ENCODE measurements at regions not wholly inside any gene's neighbourhood (a gene's known extent, or its start where the extent isn't known, plus 50 kb on each side); places are given as distances from the start of the nearest gene placed in this dataset.

DNA sequence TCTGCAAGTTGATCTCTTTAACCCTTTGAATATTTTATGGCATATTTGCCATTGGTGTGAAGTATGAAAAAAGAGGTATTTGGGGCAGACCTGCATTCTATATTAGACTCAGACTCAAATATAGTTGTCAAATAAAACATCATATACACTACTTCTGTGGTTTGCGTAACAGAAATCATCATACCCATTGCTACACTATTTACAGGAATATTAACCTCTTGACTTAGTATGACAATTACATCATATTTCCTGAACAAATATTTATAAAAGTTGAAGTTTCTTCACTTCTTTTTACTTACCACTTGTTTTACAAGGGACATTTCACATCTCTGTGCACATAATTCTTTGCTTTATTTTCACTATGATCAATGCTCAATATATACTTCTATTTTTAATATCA, 206.0 kb downstream of the HAO1 start:
- no peaks in the 10 kb centered on the region for H3K9me3 ChIP-seq
- no peaks in the 10 kb centered on the region for H3K4me1 ChIP-seq
- intact Hi-C loops (cut with DNase I; ENCODE audit: low total_unique reads), result no loop called here
- no peak for TF ChIP-seq POLR2A (IDR thresholded peaks at IDR 0.05)
- TF ChIP-seq, protein P1, sequence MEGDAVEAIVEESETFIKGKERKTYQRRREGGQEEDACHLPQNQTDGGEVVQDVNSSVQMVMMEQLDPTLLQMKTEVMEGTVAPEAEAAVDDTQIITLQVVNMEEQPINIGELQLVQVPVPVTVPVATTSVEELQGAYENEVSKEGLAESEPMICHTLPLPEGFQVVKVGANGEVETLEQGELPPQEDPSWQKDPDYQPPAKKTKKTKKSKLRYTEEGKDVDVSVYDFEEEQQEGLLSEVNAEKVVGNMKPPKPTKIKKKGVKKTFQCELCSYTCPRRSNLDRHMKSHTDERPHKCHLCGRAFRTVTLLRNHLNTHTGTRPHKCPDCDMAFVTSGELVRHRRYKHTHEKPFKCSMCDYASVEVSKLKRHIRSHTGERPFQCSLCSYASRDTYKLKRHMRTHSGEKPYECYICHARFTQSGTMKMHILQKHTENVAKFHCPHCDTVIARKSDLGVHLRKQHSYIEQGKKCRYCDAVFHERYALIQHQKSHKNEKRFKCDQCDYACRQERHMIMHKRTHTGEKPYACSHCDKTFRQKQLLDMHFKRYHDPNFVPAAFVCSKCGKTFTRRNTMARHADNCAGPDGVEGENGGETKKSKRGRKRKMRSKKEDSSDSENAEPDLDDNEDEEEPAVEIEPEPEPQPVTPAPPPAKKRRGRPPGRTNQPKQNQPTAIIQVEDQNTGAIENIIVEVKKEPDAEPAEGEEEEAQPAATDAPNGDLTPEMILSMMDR (IDR thresholded peaks at IDR 0.05), result no peak
- H3K27me3 ChIP-seq, result no peaks in the 10 kb centered on the region
- DNase-seq, result no peak
- no peak overlapping the region for H3K27ac ChIP-seq
- H3K4me3 ChIP-seq, result no peak overlapping the region
- no peaks in the 10 kb centered on the region for H3K36me3 ChIP-seq

DNA sequence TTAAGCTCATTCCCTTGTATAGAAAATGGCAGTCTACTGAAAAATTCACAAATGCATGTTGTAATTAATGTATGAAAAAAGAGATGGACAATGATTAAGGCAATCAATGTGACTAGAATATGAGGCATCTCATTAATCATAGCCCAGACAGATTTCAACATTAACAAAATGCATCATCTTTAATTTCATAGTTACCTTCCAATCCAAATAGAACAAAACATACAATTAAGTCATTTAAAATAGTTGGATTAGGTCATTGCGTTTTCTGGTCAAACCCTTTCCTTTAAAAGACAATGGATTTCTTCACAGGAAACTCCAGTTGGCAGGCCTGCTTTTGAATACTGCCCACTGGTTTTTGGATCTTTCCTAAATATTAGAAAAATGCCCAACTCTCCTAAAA, 203.9 kb downstream of the HAO1 start:
- Histone ChIP-seq H3K27ac (no peak overlapping the region), H3K9me3 (no peaks in the 10 kb centered on the region), H3K27me3 (no peaks in the 10 kb centered on the region), H3K36me3 (no peaks in the 10 kb centered on the region), H3K4me1 (no peaks in the 10 kb centered on the region), H3K4me3 (no peak overlapping the region)
- DNase-seq, result no peak
- intact Hi-C loops (cut with DNase I; ENCODE audit: low total_unique reads), result no loop called here
- TF ChIP-seq POLR2A (IDR thresholded peaks at IDR 0.05), result no peak
- TF ChIP-seq, protein P1 (IDR thresholded peaks at IDR 0.05), result no peak

DNA sequence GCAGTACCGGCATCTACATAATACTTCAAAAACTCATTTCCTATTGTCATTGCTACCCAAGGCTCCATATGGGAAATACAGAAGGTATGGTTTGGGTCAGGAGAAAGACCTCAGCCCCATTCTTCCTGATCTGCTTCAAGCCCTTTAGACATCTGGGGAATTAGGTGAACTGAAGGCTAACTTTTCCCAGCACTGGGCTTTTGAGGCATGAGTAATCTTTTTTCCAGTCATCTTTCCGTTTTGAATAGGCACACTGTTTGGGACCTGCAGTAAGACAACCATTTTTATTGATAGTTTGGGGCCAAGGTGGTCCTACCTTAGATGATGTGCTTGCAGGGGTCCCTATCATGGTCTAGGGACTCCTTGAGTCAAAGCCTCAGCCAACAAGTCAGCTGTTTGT, 198.4 kb downstream of the HAO1 start:
- no peaks in the 10 kb centered on the region for H3K4me1 ChIP-seq
- TF ChIP-seq POLR2A (IDR thresholded peaks at IDR 0.05), result no peak
- TF ChIP-seq, protein P1 (IDR thresholded peaks at IDR 0.05), result no peak
- intact Hi-C loops (cut with DNase I; ENCODE audit: low total_unique reads), result no loop called here
- DNase-seq, result no peak
- H3K36me3 ChIP-seq, result no peaks in the 10 kb centered on the region
- no peak overlapping the region for H3K27ac ChIP-seq
- no peaks in the 10 kb centered on the region for H3K9me3 ChIP-seq
- no peaks in the 10 kb centered on the region for H3K27me3 ChIP-seq
- no peak overlapping the region for H3K4me3 ChIP-seq

DNA sequence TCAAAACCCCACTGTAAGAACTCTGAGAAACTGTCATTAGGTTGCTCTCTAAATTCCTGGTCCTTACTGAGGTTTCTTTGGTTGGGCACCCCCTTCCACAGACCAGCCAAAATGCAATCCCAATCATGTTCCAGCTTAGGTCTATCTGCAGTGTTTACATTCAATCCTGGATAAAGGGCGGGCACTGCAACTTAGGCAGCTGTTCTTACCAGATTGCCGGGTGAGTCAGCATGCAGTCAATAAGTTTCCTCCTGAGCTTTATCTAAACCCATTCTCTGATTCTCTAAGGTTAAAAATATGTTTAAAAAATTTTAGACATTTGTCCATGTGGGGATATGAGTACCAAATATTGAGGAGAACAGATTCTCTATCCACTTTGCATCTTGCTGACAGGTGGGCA, 197.8 kb downstream of the HAO1 start:
- Histone ChIP-seq H3K27me3 (no peaks in the 10 kb centered on the region), H3K4me3 (no peak overlapping the region), H3K4me1 (no peaks in the 10 kb centered on the region), H3K36me3 (no peaks in the 10 kb centered on the region), H3K9me3 (no peaks in the 10 kb centered on the region), H3K27ac (no peak overlapping the region)
- intact Hi-C loops (cut with DNase I; ENCODE audit: low total_unique reads), result no loop called here
- TF ChIP-seq POLR2A (IDR thresholded peaks at IDR 0.05), result no peak
- TF ChIP-seq, protein P1 (IDR thresholded peaks at IDR 0.05), result no peak
- no peak for DNase-seq

DNA sequence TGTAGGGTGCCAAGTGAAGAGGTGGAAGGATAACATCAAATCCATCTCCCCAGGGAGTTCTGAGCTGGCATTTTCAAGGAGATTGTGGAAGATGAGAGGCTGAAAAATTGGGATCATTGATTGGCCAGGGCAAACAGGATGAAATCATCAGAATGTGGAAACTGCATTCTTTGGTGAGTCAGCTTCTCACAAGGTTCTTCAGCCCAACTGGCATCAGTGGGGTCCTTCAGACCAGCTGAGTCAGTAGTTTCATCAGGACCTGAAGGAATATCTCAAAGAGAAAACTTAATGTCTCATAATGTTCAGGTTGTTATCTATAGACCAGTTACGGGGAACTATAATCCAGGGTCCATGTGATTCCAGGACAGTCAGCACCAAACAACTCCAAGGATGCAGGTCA, 195.8 kb downstream of the HAO1 start:
- TF ChIP-seq POLR2A (IDR thresholded peaks at IDR 0.05), result no peak
- TF ChIP-seq, protein P1 (IDR thresholded peaks at IDR 0.05), result no peak
- Histone ChIP-seq H3K4me3 (no peak overlapping the region), H3K27me3 (no peaks in the 10 kb centered on the region), H3K27ac (no peak overlapping the region), H3K36me3 (no peaks in the 10 kb centered on the region), H3K4me1 (no peaks in the 10 kb centered on the region), H3K9me3 (no peaks in the 10 kb centered on the region)
- DNase-seq, result no peak
- intact Hi-C loops (cut with DNase I; ENCODE audit: low total_unique reads), result no loop called here

Data from uterus (tissue), 3 donors.